Mesenchymal stem cell (in vitro differentiated cells and primary cell): ENCODE measurements at regions not wholly inside any gene's neighbourhood (a gene's known extent, or its start where the extent isn't known, plus 50 kb on each side); places are given as distances from the start of the nearest gene placed in this dataset.

Source experiments
- DNase-seq: peaks from one replicate; pipeline ENCODE4 v3.0.0-alpha.2; 2013
- H2AFZ ChIP-seq: one replicate; pipeline ENCODE4 v1.6.1; 2013; ENCODE audit warnings: low read depth, mild to moderate bottlenecking, control low read depth, inconsistent platforms, low read length, moderate library complexity
- H2AK5ac ChIP-seq: 2 replicates; pipeline ENCODE4 v1.6.1; 2013; ENCODE audit warnings: low read length, moderate library complexity, mild to moderate bottlenecking, inconsistent platforms; ENCODE audit not compliant: severe bottlenecking
- H2BK120ac ChIP-seq: one replicate; pipeline ENCODE4 v1.6.1; 2013; ENCODE audit warnings: low read depth, mild to moderate bottlenecking, inconsistent platforms, low read length, moderate library complexity
- H2BK12ac ChIP-seq, 2 experiments: one replicate each; pipeline ENCODE4 v1.6.1; 2013; ENCODE audit warnings: inconsistent platforms in 2 of 2, low read length in 2 of 2, mild to moderate bottlenecking in 2 of 2, moderate library complexity in 2 of 2, control low read depth in 1 of 2
- H2BK15ac ChIP-seq: one replicate; pipeline ENCODE4 v1.6.1; 2013; ENCODE audit warnings: mild to moderate bottlenecking, low read depth, inconsistent platforms; ENCODE audit not compliant: poor library complexity, severe bottlenecking
- H2BK5ac ChIP-seq: 2 replicates; pipeline ENCODE4 v1.6.1; 2013; ENCODE audit warnings: low read depth, mild to moderate bottlenecking, low read length, control low read depth, inconsistent platforms; ENCODE audit not compliant: poor library complexity, severe bottlenecking
- H3K14ac ChIP-seq, 2 experiments: one replicate each; pipeline ENCODE4 v1.6.1; 2013; ENCODE audit warnings: inconsistent platforms in 2 of 2, low read length in 2 of 2, control low read depth in 1 of 2, mild to moderate bottlenecking in 1 of 2, moderate library complexity in 1 of 2
- H3K18ac ChIP-seq, 2 experiments: one replicate each; pipeline ENCODE4 v1.6.1; 2013; ENCODE audit warnings: inconsistent platforms in 2 of 2, low read length in 2 of 2, control low read depth in 1 of 2, low read depth in 1 of 2, mild to moderate bottlenecking in 1 of 2
- H3K23ac ChIP-seq, 2 experiments: one replicate each; pipeline ENCODE4 v1.6.1; 2013; ENCODE audit warnings: inconsistent platforms in 2 of 2, low read length in 2 of 2, mild to moderate bottlenecking in 2 of 2, moderate library complexity in 2 of 2, control low read depth in 1 of 2
- H3K27ac ChIP-seq: 2 replicates; pipeline ENCODE4 v1.5.1; 2013; ENCODE audit warnings: mild to moderate bottlenecking, moderate library complexity, low read length, control low read depth, inconsistent platforms; ENCODE audit not compliant: poor library complexity, severe bottlenecking
- H3K27me3 ChIP-seq, 2 experiments: 2 replicates each; pipeline versions ENCODE4 v1.6.1 to v1.7.0; 2013; ENCODE audit warnings: low read length in 2 of 2, mild to moderate bottlenecking in 2 of 2, moderate library complexity in 2 of 2, control low read depth in 1 of 2, inconsistent platforms in 1 of 2; ENCODE audit not compliant: control insufficient read depth in 1 of 2, insufficient read depth in 1 of 2
- H3K36me3 ChIP-seq, 2 experiments: 2 replicates each; pipeline versions ENCODE4 v1.6.1 to v1.7.0; 2013; ENCODE audit warnings: low read length in 2 of 2, control low read depth in 1 of 2, inconsistent platforms in 1 of 2, low read depth in 1 of 2, mild to moderate bottlenecking in 1 of 2; ENCODE audit not compliant: insufficient read depth in 2 of 2, control insufficient read depth in 1 of 2
- H3K4ac ChIP-seq, 2 experiments: one replicate each; pipeline ENCODE4 v1.6.1; 2013; ENCODE audit warnings: inconsistent platforms in 2 of 2, low read length in 2 of 2, mild to moderate bottlenecking in 2 of 2, moderate library complexity in 2 of 2, control low read depth in 1 of 2, low read depth in 1 of 2
- H3K4me1 ChIP-seq: 2 replicates; pipeline ENCODE4 v1.6.1; 2013; ENCODE audit warnings: low read depth, low read length, control low read depth; ENCODE audit not compliant: control insufficient read depth, insufficient read depth
- H3K4me2 ChIP-seq: 2 replicates; pipeline ENCODE4 v1.6.1; 2013; ENCODE audit warnings: low read length, mild to moderate bottlenecking, inconsistent platforms; ENCODE audit not compliant: poor library complexity, severe bottlenecking
- H3K4me3 ChIP-seq, 2 experiments: 2 replicates each; pipeline versions ENCODE4 v1.5.1 to v1.7.0; 2013; ENCODE audit warnings: low read length in 2 of 2, mild to moderate bottlenecking in 2 of 2, control low read depth in 1 of 2, low read depth in 1 of 2; ENCODE audit not compliant: insufficient read depth in 1 of 2
- H3K79me1 ChIP-seq: replicated peaks from 2 replicates; pipeline ENCODE4 v1.6.1; 2013; ENCODE audit warnings: mild to moderate bottlenecking, control low read depth, low read length, inconsistent platforms; ENCODE audit not compliant: poor library complexity, severe bottlenecking
- H3K9ac ChIP-seq: 2 replicates; pipeline ENCODE4 v1.7.0; 2013; ENCODE audit warnings: mild to moderate bottlenecking, low read length, moderate library complexity
- H3K9me3 ChIP-seq: 2 replicates; pipeline ENCODE4 v1.7.0; 2013; ENCODE audit warnings: mild to moderate bottlenecking, low read length; ENCODE audit not compliant: control insufficient read depth
- H4K8ac ChIP-seq: one replicate; pipeline ENCODE4 v1.6.1; 2013; ENCODE audit warnings: inconsistent platforms, mild to moderate bottlenecking, low read length, moderate library complexity
- H4K91ac ChIP-seq: one replicate; pipeline ENCODE4 v1.6.1; 2013; ENCODE audit warnings: mild to moderate bottlenecking, low read length, inconsistent platforms
- WGBS: methylation state at CpG from one replicate; pipeline ENCODE4 v1.1.7; 2013; ENCODE audit warnings: mixed read lengths; 5-methylcytosine and 5-hydroxymethylcytosine counted together

GRCh38 chr12:91944637-91945036 is 201.0 kb downstream of the BTG1 start:
- no peak overlapping the region for H2BK12ac ChIP-seq
- WGBS = no CpG with 5 or more reads among the region's 1 CpG
- H3K9ac ChIP-seq = no peak overlapping the region
- H3K14ac ChIP-seq = no peak overlapping the region
- no peak overlapping the region for H3K4me3 ChIP-seq
- H4K91ac ChIP-seq = no peak overlapping the region
- no peak overlapping the region for H3K4ac ChIP-seq
- no peaks in the 10 kb centered on the region for H3K79me1 ChIP-seq
- DNase-seq = no peak
- H3K23ac ChIP-seq = no peak overlapping the region
- H2BK5ac ChIP-seq = no peak overlapping the region
- H3K27me3 ChIP-seq = no peaks in the 10 kb centered on the region
- no peak overlapping the region for H3K4me2 ChIP-seq
- H2BK15ac ChIP-seq = no peak overlapping the region
- H2AK5ac ChIP-seq = no peak overlapping the region
- H2AFZ ChIP-seq = no peak overlapping the region
- no peak overlapping the region for H3K18ac ChIP-seq
- no peaks in the 10 kb centered on the region for H3K9me3 ChIP-seq
- H3K36me3 ChIP-seq = no peaks in the 10 kb centered on the region
- H4K8ac ChIP-seq = no peak overlapping the region
- H3K4me1 ChIP-seq = no peaks in the 10 kb centered on the region
- no peak overlapping the region for H3K27ac ChIP-seq
- no peak overlapping the region for H2BK120ac ChIP-seq

GRCh38 chr12:91940826-91941570 is 204.6 kb downstream of the BTG1 start:
- no peak overlapping the region for H2AFZ ChIP-seq
- H3K36me3 ChIP-seq = no peaks in the 10 kb centered on the region
- no peak overlapping the region for H2BK12ac ChIP-seq
- no peak overlapping the region for H3K14ac ChIP-seq
- H3K4me1 ChIP-seq = no peaks in the 10 kb centered on the region
- no peaks in the 10 kb centered on the region for H3K79me1 ChIP-seq
- H3K27me3 ChIP-seq = no peaks in the 10 kb centered on the region
- no peak overlapping the region for H3K27ac ChIP-seq
- H3K9me3 ChIP-seq = no peaks in the 10 kb centered on the region
- no peak overlapping the region for H2AK5ac ChIP-seq
- no peak overlapping the region for H2BK120ac ChIP-seq
- WGBS = 86% methylated on average over 1 of the region's 1 CpG
- H3K4me2 ChIP-seq = no peak overlapping the region
- no peak overlapping the region for H3K18ac ChIP-seq
- no peak overlapping the region for H3K23ac ChIP-seq
- no peak overlapping the region for H2BK5ac ChIP-seq
- no peak for DNase-seq
- H3K9ac ChIP-seq = no peak overlapping the region
- no peak overlapping the region for H2BK15ac ChIP-seq
- H4K91ac ChIP-seq = no peak overlapping the region
- H3K4ac ChIP-seq = no peak overlapping the region
- H4K8ac ChIP-seq = no peak overlapping the region
- no peak overlapping the region for H3K4me3 ChIP-seq

- WGBS = no CpG with 5 or more reads among the region's 1 CpG
Observed at GRCh38 chr12:91940322-91940721, 205.3 kb downstream of the BTG1 start.

DNA sequence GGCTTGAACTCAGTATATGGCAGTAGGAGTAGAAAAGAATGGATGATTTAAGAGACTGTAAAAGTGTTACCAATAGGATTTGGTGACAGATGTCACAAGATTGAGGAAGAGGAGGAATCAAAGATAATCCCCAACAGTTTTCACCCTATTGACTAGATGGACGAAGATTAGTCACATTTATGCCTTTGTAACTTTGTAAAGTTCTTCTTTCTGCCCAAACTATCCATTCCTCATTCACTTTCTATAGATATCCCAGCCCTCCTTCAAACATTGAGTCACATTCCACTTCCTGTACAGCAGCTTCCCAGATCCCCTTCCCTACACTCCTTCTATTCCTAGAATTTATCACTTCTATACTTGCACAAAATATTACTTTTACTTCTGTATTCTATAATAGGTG is 207.9 kb downstream of the BTG1 start:
- WGBS = 98% methylated on average over 1 of the region's 1 CpG
- Histone ChIP-seq H3K23ac (no peak overlapping the region), H3K18ac (no peak overlapping the region), H2BK12ac (no peak overlapping the region), H4K8ac (no peak overlapping the region), H3K9me3 (no peaks in the 10 kb centered on the region), H3K27ac (no peak overlapping the region), H3K36me3 (no peaks in the 10 kb centered on the region), H4K91ac (no peak overlapping the region), H2BK120ac (no peak overlapping the region), H3K79me1 (no peaks in the 10 kb centered on the region), H3K27me3 (no peaks in the 10 kb centered on the region), H3K14ac (no peak overlapping the region), H2AK5ac (no peak overlapping the region), H3K4me3 (no peak overlapping the region), H3K4ac (no peak overlapping the region), H3K4me1 (no peaks in the 10 kb centered on the region), H2AFZ (no peak overlapping the region), H2BK15ac (no peak overlapping the region), H2BK5ac (no peak overlapping the region), H3K9ac (no peak overlapping the region), H3K4me2 (no peak overlapping the region)
- no peak for DNase-seq

More at GRCh38 chr12:91940322-91940721, 205.3 kb downstream of the BTG1 start:
- Histone ChIP-seq H2BK15ac (no peak overlapping the region), H3K9me3 (no peaks in the 10 kb centered on the region), H2AK5ac (no peak overlapping the region), H3K4me3 (no peak overlapping the region), H2BK12ac (no peak overlapping the region), H3K4me2 (no peak overlapping the region), H3K36me3 (no peaks in the 10 kb centered on the region), H3K23ac (no peak overlapping the region), H3K4me1 (no peaks in the 10 kb centered on the region), H2BK5ac (no peak overlapping the region), H3K79me1 (no peaks in the 10 kb centered on the region), H2BK120ac (no peak overlapping the region), H3K4ac (no peak overlapping the region), H4K8ac (no peak overlapping the region), H4K91ac (no peak overlapping the region), H3K18ac (no peak overlapping the region), H3K9ac (no peak overlapping the region), H3K14ac (no peak overlapping the region), H2AFZ (no peak overlapping the region), H3K27me3 (no peaks in the 10 kb centered on the region), H3K27ac (no peak overlapping the region)
- DNase-seq = no peak
